ENCODE measurements at regions not wholly inside any gene's neighbourhood (a gene's known extent, or its start where the extent isn't known, plus 50 kb on each side); places are given as distances from the start of the nearest gene placed in this dataset.
A peak's percentile ranks its signal among the peaks of the same experiment; 100 is the strongest.
"Not testable (repeated sequence)": the region's sequence is repeated elsewhere in the genome, so short reads cannot be mapped to it uniquely, and the experiment has no call there.

DNA sequence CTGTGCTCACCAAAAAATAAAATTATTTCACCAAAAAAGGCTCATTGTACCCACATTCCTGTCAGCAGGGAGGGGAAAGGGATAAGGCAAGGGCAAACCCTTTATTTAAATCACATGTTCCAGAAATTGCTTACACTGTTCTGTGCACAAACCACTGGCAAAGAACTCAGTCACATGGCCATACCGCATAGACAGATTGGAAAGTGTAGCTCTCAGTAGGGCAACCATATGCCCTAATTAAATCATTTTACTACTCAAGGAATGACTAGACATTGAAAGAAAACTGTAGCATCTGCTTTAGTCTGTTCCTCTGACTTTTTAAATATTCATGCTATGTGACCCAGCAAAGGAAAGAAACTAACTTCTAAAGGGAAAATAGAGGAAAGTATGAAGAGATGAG is 119.2 kb upstream of the FAM241A start:
- Histone ChIP-seq H3K9me3 (ENCODE audit: severe bottlenecking) (peaks cover 6% of the 10 kb centered on the region), H3K4me3 (ENCODE audit: low read depth, low read length) (no peak overlapping the region), H3K27ac (peak overlapping the region; percentile 7), H3K36me3 (no peaks in the 10 kb centered on the region), H3K27me3 (ENCODE audit: insufficient read depth, low read depth, severe bottlenecking) (no peaks in the 10 kb centered on the region)
- no peak for DNase-seq
- TF ChIP-seq, protein P1, sequence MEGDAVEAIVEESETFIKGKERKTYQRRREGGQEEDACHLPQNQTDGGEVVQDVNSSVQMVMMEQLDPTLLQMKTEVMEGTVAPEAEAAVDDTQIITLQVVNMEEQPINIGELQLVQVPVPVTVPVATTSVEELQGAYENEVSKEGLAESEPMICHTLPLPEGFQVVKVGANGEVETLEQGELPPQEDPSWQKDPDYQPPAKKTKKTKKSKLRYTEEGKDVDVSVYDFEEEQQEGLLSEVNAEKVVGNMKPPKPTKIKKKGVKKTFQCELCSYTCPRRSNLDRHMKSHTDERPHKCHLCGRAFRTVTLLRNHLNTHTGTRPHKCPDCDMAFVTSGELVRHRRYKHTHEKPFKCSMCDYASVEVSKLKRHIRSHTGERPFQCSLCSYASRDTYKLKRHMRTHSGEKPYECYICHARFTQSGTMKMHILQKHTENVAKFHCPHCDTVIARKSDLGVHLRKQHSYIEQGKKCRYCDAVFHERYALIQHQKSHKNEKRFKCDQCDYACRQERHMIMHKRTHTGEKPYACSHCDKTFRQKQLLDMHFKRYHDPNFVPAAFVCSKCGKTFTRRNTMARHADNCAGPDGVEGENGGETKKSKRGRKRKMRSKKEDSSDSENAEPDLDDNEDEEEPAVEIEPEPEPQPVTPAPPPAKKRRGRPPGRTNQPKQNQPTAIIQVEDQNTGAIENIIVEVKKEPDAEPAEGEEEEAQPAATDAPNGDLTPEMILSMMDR (IDR thresholded peaks at IDR 0.05; ENCODE audit: low read depth, low read length): no peak

DNA sequence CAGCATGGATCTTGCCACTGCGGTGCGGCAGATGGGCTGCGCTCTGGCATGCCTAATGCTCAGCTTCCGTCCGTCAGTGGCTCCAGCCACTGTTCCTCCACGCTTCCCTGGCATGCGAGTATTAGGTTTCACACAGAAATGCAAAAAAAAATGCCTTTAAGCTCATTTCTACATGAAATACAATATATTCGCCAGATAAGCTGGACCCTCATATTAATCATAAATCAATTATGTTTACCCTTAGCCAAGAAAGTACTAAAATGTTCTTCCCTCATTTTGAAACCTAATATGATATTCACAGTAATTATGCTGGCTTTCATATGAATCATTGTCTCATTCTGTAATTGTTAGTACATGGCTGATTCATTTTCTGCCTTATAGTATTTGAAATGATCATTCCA is 115.5 kb upstream of the FAM241A start:
- H3K36me3 ChIP-seq: no peaks in the 10 kb centered on the region
- H3K4me3 ChIP-seq (ENCODE audit: low read depth, low read length): no peak overlapping the region
- H3K27ac ChIP-seq: no peak overlapping the region
- H3K9me3 ChIP-seq (ENCODE audit: severe bottlenecking): peaks cover 6% of the 10 kb centered on the region
- no peaks in the 10 kb centered on the region for H3K27me3 ChIP-seq (ENCODE audit: insufficient read depth, low read depth, severe bottlenecking)
- DNase-seq: peak; percentile 46
- TF ChIP-seq, protein P1 (IDR thresholded peaks at IDR 0.05; ENCODE audit: low read depth, low read length): no peak

DNA sequence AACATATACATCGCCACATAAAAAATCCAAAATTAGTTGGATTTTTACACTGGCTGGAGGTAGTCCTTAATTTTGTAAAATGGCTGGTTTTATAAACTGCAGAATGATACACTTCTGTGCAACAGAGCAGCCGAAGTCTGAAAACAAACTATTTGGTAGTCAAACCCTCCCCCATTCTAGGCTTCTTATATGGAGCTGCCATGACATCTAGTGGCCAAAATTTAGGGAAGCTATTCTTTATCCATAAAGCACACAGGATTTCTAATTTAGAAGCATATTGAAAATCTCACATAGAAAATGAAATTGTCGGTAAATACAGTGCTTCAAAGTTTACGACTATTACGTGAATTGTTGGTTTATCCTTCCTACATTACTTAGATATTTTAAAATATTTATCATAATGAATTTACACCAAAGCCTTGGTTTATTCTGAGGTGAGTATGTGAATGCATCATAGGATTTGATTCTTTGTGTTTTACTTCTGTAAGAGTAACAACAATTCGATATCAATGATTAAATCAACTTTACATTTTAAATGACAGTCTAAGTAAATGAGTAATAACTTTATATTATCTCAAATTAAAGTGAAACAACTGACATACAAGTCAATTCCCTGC is 113.4 kb upstream of the FAM241A start:
- DNase-seq: peak; percentile 46
- Histone ChIP-seq H3K4me3 (ENCODE audit: low read depth, low read length) (no peak overlapping the region), H3K27me3 (ENCODE audit: insufficient read depth, low read depth, severe bottlenecking) (no peaks in the 10 kb centered on the region), H3K27ac (no peak overlapping the region), H3K36me3 (no peaks in the 10 kb centered on the region), H3K9me3 (ENCODE audit: severe bottlenecking) (peaks cover 3% of the 10 kb centered on the region)
- TF ChIP-seq, protein P1 (IDR thresholded peaks at IDR 0.05; ENCODE audit: low read depth, low read length): peak; percentile 38; the same call in 1 of the 2 replicates

DNA sequence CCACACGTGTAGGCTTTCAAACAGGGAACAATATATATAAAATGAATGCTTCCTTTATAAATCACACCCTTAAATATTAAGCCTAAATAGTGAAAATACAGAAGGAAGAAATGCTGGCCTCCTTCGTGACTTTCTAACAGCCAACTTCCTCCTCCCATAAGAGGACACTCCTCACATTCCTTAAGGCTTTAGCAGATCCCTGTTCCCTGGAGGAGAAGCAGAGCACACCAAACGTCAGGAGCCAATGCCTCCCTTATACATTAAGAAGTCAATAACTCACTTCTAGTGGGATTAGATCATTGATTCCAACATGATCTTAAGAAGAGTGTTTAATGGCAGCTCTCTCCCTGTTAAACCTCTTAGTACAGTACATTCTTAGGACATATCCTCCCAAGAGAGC is 108.4 kb upstream of the FAM241A start:
- TF ChIP-seq, protein P1 (IDR thresholded peaks at IDR 0.05; ENCODE audit: low read depth, low read length): no peak
- H3K27ac ChIP-seq: no peak overlapping the region
- no peaks in the 10 kb centered on the region for H3K36me3 ChIP-seq
- H3K9me3 ChIP-seq (ENCODE audit: severe bottlenecking): no peaks in the 10 kb centered on the region
- H3K27me3 ChIP-seq (ENCODE audit: insufficient read depth, low read depth, severe bottlenecking): no peaks in the 10 kb centered on the region
- peak; percentile 60 for DNase-seq
- no peak overlapping the region for H3K4me3 ChIP-seq (ENCODE audit: low read depth, low read length)

DNA sequence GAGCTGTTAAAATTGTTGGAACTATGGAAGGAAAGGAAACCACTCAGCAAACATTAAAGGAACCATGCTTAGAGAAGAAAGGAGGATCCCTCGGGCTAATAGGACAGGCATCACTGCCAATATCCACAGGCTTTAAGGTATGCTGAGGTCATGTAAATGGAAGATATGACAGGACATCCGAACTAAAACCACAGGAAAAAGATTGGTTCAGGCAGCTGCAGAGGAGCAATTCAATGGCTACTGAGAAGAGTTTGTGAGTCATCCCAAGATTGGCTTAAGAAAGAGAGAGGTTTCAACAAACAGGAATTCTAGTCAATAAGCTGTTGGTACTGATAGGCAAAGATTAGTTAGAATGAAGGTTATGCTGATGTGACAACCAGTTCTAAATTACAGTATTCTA is 106.4 kb upstream of the FAM241A start:
- Histone ChIP-seq H3K27ac (no peak overlapping the region), H3K4me3 (ENCODE audit: low read depth, low read length) (no peak overlapping the region), H3K27me3 (ENCODE audit: insufficient read depth, low read depth, severe bottlenecking) (no peaks in the 10 kb centered on the region), H3K36me3 (no peaks in the 10 kb centered on the region), H3K9me3 (ENCODE audit: severe bottlenecking) (no peaks in the 10 kb centered on the region)
- TF ChIP-seq, protein P1 (IDR thresholded peaks at IDR 0.05; ENCODE audit: low read depth, low read length): no peak
- DNase-seq: no peak

DNA sequence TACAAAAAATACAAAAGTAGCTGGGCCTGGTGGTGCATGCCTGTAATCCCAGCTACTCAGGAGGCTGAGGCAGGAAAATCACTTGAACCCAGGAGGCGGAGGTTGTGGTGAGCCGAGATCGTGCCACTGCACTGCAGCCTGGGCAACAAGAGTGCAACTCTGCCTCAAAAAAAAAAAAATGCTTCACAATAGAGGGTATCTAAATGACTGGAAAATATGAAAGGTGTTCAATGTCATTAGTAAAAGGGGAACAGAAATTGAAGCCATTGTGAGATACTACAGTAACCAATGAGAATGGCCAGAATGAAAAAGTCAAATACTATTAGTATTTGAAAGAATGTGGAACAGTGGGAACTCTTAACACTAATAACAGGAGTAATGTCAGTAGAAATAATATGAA is 96.1 kb upstream of the FAM241A start:
- DNase-seq; H3K4me3 ChIP-seq (ENCODE audit: low read depth, low read length); H3K9me3 ChIP-seq (ENCODE audit: severe bottlenecking); H3K27ac ChIP-seq; H3K27me3 ChIP-seq (ENCODE audit: insufficient read depth, low read depth, severe bottlenecking); H3K36me3 ChIP-seq: not testable (repeated sequence)

Measured in WERI-Rb-1 (cell line).